ENCODE measurements at regions not wholly inside any gene's neighbourhood (a gene's known extent, or its start where the extent isn't known, plus 50 kb on each side); places are given as distances from the start of the nearest gene placed in this dataset.
"Not testable (repeated sequence)": the region's sequence is repeated elsewhere in the genome, so short reads cannot be mapped to it uniquely, and the experiment has no call there.

GRCh38 chr4:81586706-81587105 is 115.0 kb upstream of the RASGEF1B start:
- ChIA-PET CTCF (no interaction called here), POLR2A (no interaction called here)
- H3K27ac ChIP-seq (ENCODE audit: low read depth, low read length): no peak overlapping the region
- H3K27me3 ChIP-seq (ENCODE audit: control insufficient read depth, insufficient read depth, low read length): no peaks in the 10 kb centered on the region
- no peaks in the 10 kb centered on the region for H3K9me3 ChIP-seq (ENCODE audit: control insufficient read depth, insufficient read depth, low read length)
- TF ChIP-seq CTCF (IDR thresholded peaks at IDR 0.05; ENCODE audit: low read depth, low read length): no peak
- H3K4me3 ChIP-seq (ENCODE audit: low read depth, low read length): no peak overlapping the region
- DNase-seq (ENCODE audit: low read depth, low spot score): no peak

GRCh38 chr4:81580994-81581374 is 109.3 kb upstream of the RASGEF1B start:
- H3K27me3 ChIP-seq (ENCODE audit: control insufficient read depth, insufficient read depth, low read length); CTCF ChIA-PET: not testable (repeated sequence)

GRCh38 chr4:81580346-81580993 is 108.8 kb upstream of the RASGEF1B start:
- CTCF ChIA-PET: interaction anchor here (0.6 kb wide), 1 partner anchor 555 kb away, joined by 3 read pairs; no protein-coding TSS in a partner anchor
- TF ChIP-seq CTCF (IDR thresholded peaks at IDR 0.05; ENCODE audit: low read depth, low read length): no peak
- H3K9me3 ChIP-seq (ENCODE audit: control insufficient read depth, insufficient read depth, low read length): peaks cover 6% of the 10 kb centered on the region; the same call in 1 of the 2 replicates
- H3K4me3 ChIP-seq (ENCODE audit: low read depth, low read length): no peak overlapping the region
- no peak for DNase-seq (ENCODE audit: low read depth, low spot score)
- H3K27ac ChIP-seq (ENCODE audit: low read depth, low read length): no peak overlapping the region
- H3K27me3 ChIP-seq (ENCODE audit: control insufficient read depth, insufficient read depth, low read length): no peaks in the 10 kb centered on the region
- POLR2A ChIA-PET: no interaction called here

More at GRCh38 chr4:81580994-81581374, 109.3 kb upstream of the RASGEF1B start:
- POLR2A ChIA-PET; DNase-seq (ENCODE audit: low read depth, low spot score); H3K4me3 ChIP-seq (ENCODE audit: low read depth, low read length); H3K27ac ChIP-seq (ENCODE audit: low read depth, low read length); H3K9me3 ChIP-seq (ENCODE audit: control insufficient read depth, insufficient read depth, low read length): not testable (repeated sequence)

GRCh38 chr4:81577392-81577791 is 105.7 kb upstream of the RASGEF1B start:
- Histone ChIP-seq H3K27me3 (ENCODE audit: control insufficient read depth, insufficient read depth, low read length) (no peaks in the 10 kb centered on the region), H3K4me3 (ENCODE audit: low read depth, low read length) (no peak overlapping the region), H3K27ac (ENCODE audit: low read depth, low read length) (no peak overlapping the region), H3K9me3 (ENCODE audit: control insufficient read depth, insufficient read depth, low read length) (peaks cover 6% of the 10 kb centered on the region; the same call in 1 of the 2 replicates)
- POLR2A ChIA-PET: no interaction called here
- CTCF ChIA-PET: no interaction called here
- no peak for TF ChIP-seq CTCF (IDR thresholded peaks at IDR 0.05; ENCODE audit: low read depth, low read length)
- no peak for DNase-seq (ENCODE audit: low read depth, low spot score)

- Histone ChIP-seq H3K27ac (ENCODE audit: low read depth, low read length) (no peak overlapping the region), H3K27me3 (ENCODE audit: control insufficient read depth, insufficient read depth, low read length) (no peaks in the 10 kb centered on the region), H3K9me3 (ENCODE audit: control insufficient read depth, insufficient read depth, low read length) (no peaks in the 10 kb centered on the region), H3K4me3 (ENCODE audit: low read depth, low read length) (no peak overlapping the region)
- DNase-seq (ENCODE audit: low read depth, low spot score): no peak
- no peak for TF ChIP-seq CTCF (IDR thresholded peaks at IDR 0.05; ENCODE audit: low read depth, low read length)
- CTCF ChIA-PET: no interaction called here
- POLR2A ChIA-PET: no interaction called here
Observed at GRCh38 chr4:81574991-81575390, 103.3 kb upstream of the RASGEF1B start.
